Kidney (tissue), 13 donors: ENCODE measurements at regions not wholly inside any gene's neighbourhood (a gene's known extent, or its start where the extent isn't known, plus 50 kb on each side); places are given as distances from the start of the nearest gene placed in this dataset.
A peak's percentile ranks its signal among the peaks of the same experiment; 100 is the strongest.

Source experiments
- DNase-seq, 5 donors: peaks; one replicate each; pipeline ENCODE4 v3.0.0-alpha.2; 2013 to 2020
- FAIRE-seq: peaks from 2 replicates; lab custom pipeline; 2012; peaks lifted over from hg19 to GRCh38; lab: Jason Lieb, UNC
- H3K27ac ChIP-seq, 2 donors: one replicate each; pipeline ENCODE4 v1.7.0; 2013; ENCODE audit warnings: low read depth in 2 of 2, low read length in 2 of 2, inconsistent platforms in 1 of 2
- H3K27me3 ChIP-seq: one replicate; pipeline ENCODE4 v1.7.1; 2013; ENCODE audit warnings: low read length, inconsistent platforms; ENCODE audit not compliant: control insufficient read depth, insufficient read depth
- H3K36me3 ChIP-seq, 3 donors: one replicate each; pipeline versions ENCODE4 v1.7.0 to v1.7.1; 2013; ENCODE audit warnings: low read length in 3 of 3, control low read depth in 1 of 3, inconsistent platforms in 1 of 3; ENCODE audit not compliant: insufficient read depth in 3 of 3, control insufficient read depth in 2 of 3
- H3K4me1 ChIP-seq, 3 donors: one replicate each; pipeline versions ENCODE4 v1.7.0 to v1.7.1; 2013; ENCODE audit warnings: low read length in 3 of 3, inconsistent platforms in 1 of 3, low read depth in 1 of 3; ENCODE audit not compliant: control insufficient read depth in 2 of 3, insufficient read depth in 2 of 3
- H3K4me3 ChIP-seq, 3 donors: one replicate each; pipeline versions ENCODE4 v1.7.0 to v1.8.1; 2013; ENCODE audit warnings: low read length in 3 of 3, control low read depth in 1 of 3, inconsistent platforms in 1 of 3
- H3K9ac ChIP-seq, 3 donors: one replicate each; pipeline versions ENCODE4 v1.7.0 to v1.7.1; 2013; ENCODE audit warnings: low read length in 3 of 3, control low read depth in 1 of 3, inconsistent platforms in 1 of 3
- H3K9me3 ChIP-seq, 3 donors: one replicate each; pipeline versions ENCODE4 v1.7.0 to v1.7.1; 2013; ENCODE audit warnings: low read length in 3 of 3, control low read depth in 1 of 3, inconsistent platforms in 1 of 3; ENCODE audit not compliant: control insufficient read depth in 2 of 3, insufficient read depth in 1 of 3
- CTCF ChIP-seq: IDR thresholded peaks from 3 replicates; pipeline ENCODE4 v1.5.1; 2012; ENCODE audit warnings: mild to moderate bottlenecking, moderate library complexity, borderline replicate concordance; ENCODE audit not compliant: insufficient read depth; ENCODE audit errors: extremely low read depth
- intact Hi-C: fragments of 100-400 bp; cut with DNase I; formaldehyde crosslinking; loops from one replicate; pipeline ENCODE4 v1.11.1; 2022
- donor health status: control.
- donor health status: control.
- donor health status: control.
- donor health status: control.
- donor health status: control.
- donor health status: DM: yes; HTN: yes; CAD: no.
- donor health status: Normal renal cell carcinoma (clear cell type).

- H3K9me3 ChIP-seq: no peaks in the 10 kb centered on the region
- H3K4me1 ChIP-seq: no peaks in the 10 kb centered on the region
- no peak overlapping the region for H3K9ac ChIP-seq
- no peak for FAIRE-seq
- H3K4me3 ChIP-seq: no peak overlapping the region
- no peak overlapping the region for H3K27ac ChIP-seq
- peaks cover 27% of the 10 kb centered on the region for H3K27me3 ChIP-seq
- H3K36me3 ChIP-seq: no peaks in the 10 kb centered on the region
- no peak for TF ChIP-seq CTCF
- peak in 1 of 5 donors; percentile 16 for DNase-seq
- intact Hi-C loops: no loop called here
Measured at GRCh38 chr16:86203557-86204275, 304.8 kb downstream of the IRF8 start.

- no peaks in the 10 kb centered on the region for H3K4me1 ChIP-seq
- intact Hi-C loops: no loop called here
- H3K4me3 ChIP-seq: no peak overlapping the region
- H3K9me3 ChIP-seq: no peaks in the 10 kb centered on the region
- DNase-seq (no peak), FAIRE-seq (no peak)
- H3K36me3 ChIP-seq: no peaks in the 10 kb centered on the region
- H3K27me3 ChIP-seq: peaks cover 10% of the 10 kb centered on the region
- no peak for TF ChIP-seq CTCF
- no peak overlapping the region for H3K9ac ChIP-seq
- no peak overlapping the region for H3K27ac ChIP-seq
Measured at GRCh38 chr16:86205521-86206245, 304.6 kb upstream of the FOXF1 start.

GRCh38 chr16:86207350-86207749 is 303.0 kb upstream of the FOXF1 start:
- DNase-seq: no peak
- Histone ChIP-seq H3K4me3 (no peak overlapping the region), H3K4me1 (no peaks in the 10 kb centered on the region), H3K9me3 (peaks cover 0 to 1% (median 0%) of the 10 kb centered on the region in 3 donors), H3K9ac (no peak overlapping the region), H3K27ac (no peak overlapping the region), H3K27me3 (peaks cover 4% of the 10 kb centered on the region), H3K36me3 (no peaks in the 10 kb centered on the region)
- intact Hi-C loops: no loop called here
- FAIRE-seq: no peak
- no peak for TF ChIP-seq CTCF
